Hematopoietic multipotent progenitor cell (in vitro differentiated cells): ENCODE measurements at regions not wholly inside any gene's neighbourhood (a gene's known extent, or its start where the extent isn't known, plus 50 kb on each side); places are given as distances from the start of the nearest gene placed in this dataset.
A peak's percentile ranks its signal among the peaks of the same experiment; 100 is the strongest.
"Not testable (repeated sequence)": the region's sequence is repeated elsewhere in the genome, so short reads cannot be mapped to it uniquely, and the experiment has no call there.

Experiments
- DNase-seq, 3 donors: peaks; one replicate each; pipeline ENCODE4 v3.0.0-alpha.2; 2011 to 2015; ENCODE audit warnings: low read depth in 2 of 3, low spot score in 2 of 3

DNA sequence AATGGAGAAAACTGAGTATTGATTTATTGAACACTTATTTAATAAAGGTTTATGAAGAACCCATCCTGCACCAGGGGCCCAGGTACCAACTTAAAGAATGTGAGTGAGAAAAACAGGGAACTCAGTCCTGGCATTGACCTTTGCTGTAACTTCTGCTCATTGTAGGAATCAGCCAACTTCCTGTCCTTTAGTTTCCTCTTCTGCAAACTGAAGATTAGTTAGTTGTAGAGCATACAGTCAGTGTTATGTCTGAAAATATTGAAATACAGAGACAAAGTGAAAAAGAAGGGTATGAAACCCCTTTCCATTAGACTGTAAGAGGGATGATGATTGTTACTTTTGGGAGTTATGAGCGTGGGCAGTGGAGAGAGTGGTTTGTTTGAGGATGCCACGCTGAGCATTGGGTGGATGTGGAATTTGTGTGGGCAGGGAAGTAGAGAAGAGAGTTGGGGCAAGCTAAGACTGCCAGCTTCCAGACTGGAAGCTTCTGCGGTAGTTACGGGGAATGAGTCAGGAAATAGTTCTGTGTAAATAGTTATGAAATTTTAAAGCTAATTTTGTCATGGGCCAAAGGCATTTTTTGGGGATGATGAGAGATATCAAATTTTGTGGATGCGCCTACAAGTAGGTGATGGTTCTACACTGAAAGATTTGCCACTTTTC, 89.2 kb downstream of the GPR88 start:
- peak in 2 of 3 donors; percentile 36 to 60 for DNase-seq

DNA sequence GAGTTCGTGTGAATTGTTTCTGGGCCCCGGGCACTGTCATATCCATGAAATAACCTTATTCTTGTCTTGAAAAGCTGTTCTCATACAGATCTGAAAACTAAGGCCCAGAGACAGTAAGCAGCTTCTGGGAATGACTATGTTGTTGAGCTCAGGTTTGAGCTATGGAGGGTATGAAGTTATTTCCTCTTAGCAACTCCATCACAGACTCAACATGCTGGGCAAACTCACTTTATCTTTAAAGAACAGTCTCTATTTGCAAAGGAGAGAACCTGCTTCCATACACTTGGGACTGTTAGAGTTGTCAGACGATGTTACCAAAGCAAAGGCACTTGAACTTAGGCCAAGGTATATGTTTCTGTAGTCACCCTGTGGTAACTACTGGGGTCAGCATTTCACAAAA, 90.0 kb downstream of the GPR88 start:
- DNase-seq, result no peak

DNA sequence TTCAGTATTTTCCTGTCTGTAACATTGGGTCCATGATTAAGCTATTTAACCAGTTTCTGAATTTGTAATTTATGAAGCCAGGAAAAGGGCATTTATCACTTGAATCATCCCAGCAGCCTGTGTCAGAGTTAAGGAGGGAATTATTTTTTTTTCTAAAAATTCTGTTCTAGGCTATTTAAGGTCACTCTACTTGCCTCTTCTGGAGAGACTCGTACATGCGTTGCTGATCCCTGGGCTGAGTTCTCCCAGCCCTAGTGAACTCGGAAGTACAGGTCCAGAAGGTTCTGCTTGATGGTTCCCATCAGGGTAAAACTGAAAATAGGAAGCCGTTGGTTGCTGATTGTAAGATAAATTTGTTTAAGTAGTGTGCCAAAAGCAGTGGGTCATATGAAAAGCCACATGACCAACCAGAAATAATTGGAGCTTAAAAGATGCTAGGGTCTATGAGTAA, 90.7 kb downstream of the GPR88 start:
- peak in 1 of 3 donors; percentile 56 for DNase-seq

DNA sequence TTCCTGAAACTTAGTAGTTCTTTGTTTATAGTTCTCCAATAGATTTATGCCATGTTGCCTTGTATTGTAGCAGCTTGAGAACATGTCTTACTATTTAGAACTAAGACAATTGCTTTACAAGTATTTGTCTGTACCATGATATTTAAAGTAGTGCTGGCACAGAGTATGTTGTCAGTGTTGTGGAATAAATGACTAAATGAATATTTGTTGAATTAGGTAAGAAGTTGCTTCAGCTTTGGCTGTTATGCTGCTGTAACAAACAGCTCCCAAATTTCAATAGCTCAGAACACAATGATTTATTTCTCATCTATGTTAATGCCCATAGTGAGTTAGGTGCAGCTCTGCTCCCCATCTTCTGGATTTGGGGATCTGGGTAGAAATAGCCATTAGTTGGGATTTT, 90.2 kb upstream of the VCAM1 start:
- DNase-seq, result no peak

DNA sequence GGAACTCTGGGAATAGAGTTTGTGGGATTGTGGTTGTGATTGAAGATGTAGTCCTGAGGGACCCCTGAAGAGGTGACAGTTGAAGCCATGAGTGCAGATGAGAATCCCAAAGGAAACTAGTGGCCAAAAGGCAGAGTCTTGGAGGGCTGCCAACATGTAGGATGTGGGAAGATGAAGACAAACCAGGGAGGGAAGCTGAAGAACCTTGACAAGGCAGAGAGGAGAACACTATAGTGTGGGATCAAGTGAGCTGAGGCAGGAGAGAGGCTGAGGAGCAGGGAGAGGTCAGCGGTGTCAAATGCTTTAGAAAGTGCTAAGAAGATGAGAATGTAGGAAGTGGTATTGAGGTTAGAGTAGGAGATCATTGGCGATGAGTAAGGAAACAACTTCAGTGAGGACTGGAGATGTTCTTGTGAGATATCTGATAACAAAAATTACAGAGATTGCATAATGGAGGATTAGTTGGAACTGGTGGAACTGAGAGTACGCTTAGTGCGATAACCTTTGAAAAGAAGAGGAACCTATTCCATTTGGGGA, 88.5 kb upstream of the VCAM1 start:
- DNase-seq, result peak in 1 of 3 donors; percentile 13

DNA sequence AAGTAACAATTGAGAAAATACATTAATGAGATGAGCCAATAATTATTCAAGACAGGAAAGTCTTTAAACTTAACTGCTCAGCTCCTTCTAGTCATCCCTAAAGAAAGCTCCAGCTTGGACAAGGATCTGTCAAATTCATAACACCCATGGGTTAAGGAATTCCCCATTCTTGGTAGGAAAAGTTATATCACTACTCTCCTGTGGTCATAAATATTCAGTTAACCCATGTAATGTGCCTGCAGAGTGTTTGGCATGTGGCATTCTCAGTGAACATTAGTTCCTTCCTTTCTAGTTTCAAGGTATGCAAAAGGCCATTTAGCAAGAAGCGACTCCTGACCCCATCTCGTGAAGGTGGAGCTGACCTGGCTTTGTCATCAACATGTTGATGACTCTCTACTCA, 76.7 kb upstream of the VCAM1 start:
- no peak for DNase-seq

DNA sequence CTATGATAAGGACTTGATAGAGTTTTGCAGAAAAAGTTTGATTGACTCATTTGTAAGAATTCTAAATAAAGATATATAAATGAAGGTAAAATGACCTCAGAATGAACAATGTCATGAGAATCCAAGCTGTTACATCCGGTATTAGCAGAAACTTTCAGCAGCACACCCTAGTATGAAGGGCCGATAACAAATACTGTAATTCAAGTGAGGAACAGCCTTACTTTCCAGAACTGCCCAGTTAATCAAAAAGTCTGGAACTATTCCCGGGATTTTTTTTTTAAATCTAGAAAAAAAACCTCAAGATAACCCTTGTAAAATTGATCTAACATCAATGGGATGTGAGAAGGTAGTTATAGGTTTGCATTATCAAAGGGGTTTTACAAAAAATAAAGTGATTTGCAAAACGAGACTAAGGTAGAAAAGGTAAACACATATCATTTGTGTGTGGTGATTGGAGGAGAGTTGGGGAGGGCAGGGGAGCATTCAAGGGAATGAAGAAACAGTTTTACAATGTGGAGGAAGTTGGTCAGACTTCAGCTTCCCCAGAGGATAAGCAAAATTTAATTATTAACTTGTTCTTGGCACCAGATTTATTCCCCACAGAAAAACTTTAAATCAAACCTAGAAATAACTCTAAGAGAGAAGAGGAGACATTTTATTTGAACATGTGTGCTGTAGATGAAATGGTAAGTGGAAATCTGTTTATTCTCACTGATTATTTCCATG, 75.9 kb upstream of the VCAM1 start:
- DNase-seq, result no peak

DNA sequence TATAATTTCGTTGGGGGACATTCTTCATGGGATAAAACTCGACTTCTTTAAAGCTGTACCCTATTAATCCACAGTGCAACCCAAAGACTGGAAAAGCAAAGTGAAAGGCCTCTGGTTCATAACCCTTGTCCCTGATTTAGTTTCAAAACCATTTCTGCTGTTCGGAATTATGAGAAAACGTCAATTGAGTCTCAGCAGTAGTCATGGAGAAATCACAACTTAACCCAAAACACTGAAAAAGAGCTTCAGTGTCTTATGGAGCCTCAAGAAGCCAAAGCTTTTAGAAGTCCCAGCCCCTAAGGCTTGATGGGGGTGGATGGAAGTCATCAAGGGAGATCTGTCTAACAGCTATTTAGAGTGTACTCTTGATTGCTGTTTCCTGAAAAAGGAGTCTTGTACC, 73.5 kb upstream of the VCAM1 start:
- DNase-seq, result no peak

DNA sequence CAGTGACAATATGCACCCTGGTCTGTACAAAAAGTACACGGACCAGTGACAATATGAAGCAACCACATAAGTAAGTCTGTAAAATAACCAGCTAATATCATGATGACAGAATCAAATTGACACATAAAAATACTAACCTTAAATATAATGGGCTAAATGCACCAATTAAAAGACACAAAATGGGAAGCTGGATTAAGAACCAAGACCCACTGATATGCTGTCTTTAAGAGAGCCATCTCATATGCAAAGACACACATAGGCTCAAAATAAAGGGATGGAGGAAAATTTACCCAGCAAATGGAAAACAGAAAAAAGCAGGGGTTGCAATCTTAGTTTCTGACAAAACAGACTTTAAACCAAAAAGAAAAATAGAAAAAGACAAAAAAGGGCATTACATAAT, 70.4 kb upstream of the VCAM1 start:
- peak in 1 of 3 donors; percentile 49 for DNase-seq

DNA sequence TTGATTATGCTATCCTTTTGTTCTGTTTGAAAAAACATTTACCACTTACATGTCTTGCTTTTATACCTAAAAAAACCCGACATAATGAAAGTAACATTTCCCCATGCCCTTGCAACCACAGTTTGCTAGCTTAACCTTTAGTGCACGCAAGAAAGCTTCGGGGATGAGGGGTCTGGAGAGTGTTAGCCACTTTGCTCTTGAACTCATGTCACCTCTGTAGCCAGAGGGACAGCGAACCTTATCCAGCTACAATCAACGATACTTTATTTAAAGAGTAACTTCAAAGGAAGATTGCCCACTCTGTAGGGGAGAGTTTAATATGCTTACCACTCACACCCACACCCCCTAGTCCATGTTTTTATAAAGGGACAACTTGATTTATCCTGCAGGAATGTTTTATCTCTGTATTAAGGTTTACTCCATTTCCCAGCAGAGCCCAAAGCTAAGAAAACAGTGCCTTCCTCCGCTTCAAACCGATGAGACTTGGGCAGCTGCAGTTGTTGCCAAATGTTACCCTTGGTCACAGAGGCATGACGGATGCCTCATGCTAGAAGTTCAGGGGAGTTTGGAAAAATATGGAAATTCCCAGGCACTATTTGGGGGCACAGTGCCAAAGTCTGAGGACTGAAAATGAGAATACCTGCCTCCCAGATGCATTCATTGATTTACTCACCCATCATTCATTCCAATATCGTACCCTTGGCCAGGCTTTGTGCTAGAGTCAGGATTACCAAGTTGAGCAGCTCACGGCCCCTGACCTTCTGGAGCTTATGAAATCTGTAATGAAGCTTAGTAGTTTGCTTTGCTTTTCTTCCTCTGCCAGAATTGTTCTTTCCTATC, 61.4 kb upstream of the VCAM1 start:
- no peak for DNase-seq

DNA sequence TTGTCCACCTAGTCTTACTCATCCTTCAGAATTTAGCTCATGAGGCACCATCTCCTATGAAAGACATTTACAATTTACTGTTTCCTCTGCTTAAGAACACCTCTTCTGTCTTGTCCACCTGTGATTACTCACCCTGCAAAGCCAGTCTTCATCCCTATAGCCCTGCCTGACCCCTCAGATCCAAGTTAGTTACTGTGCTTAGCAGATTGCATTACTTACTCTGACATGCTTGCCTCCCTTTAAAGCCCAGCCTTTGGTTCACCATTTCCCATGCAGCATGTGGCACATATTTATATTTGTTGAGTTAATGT, 60.9 kb upstream of the VCAM1 start:
- DNase-seq, result no peak

DNA sequence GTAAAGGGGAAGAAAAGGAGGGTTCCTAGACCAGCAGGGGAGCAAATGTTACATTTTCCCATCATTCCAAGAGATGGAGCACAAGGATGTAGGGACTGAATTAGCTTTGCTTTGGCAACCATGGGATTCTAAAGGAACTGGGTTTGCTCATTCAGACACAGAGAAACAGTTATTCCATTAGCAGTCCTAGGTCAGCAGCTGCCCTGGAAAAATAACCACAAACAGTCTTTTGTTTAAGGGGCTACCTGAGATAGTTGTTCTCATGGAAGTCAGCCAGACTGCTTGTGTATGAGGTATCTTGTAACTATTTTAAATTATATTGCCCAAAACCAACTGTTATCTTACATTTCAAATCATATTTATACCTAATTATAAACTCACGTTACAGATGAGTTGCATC, 58.4 kb upstream of the VCAM1 start:
- no peak for DNase-seq

DNA sequence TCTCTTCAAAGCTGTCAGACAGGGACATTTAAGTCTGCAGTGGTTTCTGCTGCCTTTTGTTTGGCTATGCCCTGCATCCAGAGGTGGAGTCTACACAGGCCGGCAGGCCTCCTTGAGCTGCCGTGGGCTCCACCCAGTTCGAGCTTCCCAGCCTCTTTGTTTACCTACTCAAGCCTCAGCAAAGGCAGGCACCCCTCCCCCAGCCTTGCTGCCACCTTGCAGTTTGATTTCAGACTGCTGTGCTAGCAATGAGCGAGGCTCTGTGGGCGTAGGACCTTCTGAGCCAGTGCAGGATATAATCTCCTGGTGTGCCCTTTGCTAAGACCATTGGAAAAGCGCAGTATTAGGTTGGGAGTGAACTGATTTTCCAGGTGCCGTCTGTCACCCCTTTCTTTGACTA, 51.0 kb upstream of the VCAM1 start:
- not testable (repeated sequence) for DNase-seq
